ENCODE measurements at regions not wholly inside any gene's neighbourhood (a gene's known extent, or its start where the extent isn't known, plus 50 kb on each side); places are given as distances from the start of the nearest gene placed in this dataset.

- intact Hi-C loops (cut with DNase I) = no loop called here
- Histone ChIP-seq H3K4me3 (ENCODE audit: low read length in 3 of 3) (no peak overlapping the region), H3K27me3 (ENCODE audit: control insufficient read depth, insufficient read depth, low read length) (no peaks in the 10 kb centered on the region), H3K36me3 (ENCODE audit: control insufficient read depth in 2 of 3, insufficient read depth in 3 of 3, low read length in 3 of 3) (no peaks in the 10 kb centered on the region), H3K9ac (ENCODE audit: low read length in 3 of 3) (no peak overlapping the region), H3K9me3 (ENCODE audit: control insufficient read depth in 2 of 3, insufficient read depth in 1 of 3, low read length in 3 of 3) (no peaks in the 10 kb centered on the region), H3K27ac (ENCODE audit: low read depth in 2 of 2, low read length in 2 of 2) (no peak overlapping the region), H3K4me1 (ENCODE audit: control insufficient read depth in 2 of 3, insufficient read depth in 2 of 3, low read depth in 1 of 3, low read length in 3 of 3) (no peaks in the 10 kb centered on the region)
- no peak for DNase-seq
- FAIRE-seq = no peak
- TF ChIP-seq CTCF (IDR thresholded peaks at IDR 0.05; ENCODE audit: borderline replicate concordance, extremely low read depth, insufficient read depth) = no peak
These were observed 312.9 kb downstream of the CDC5L start for GRCh38 chr6:44700422-44700821.

- Histone ChIP-seq H3K36me3 (ENCODE audit: control insufficient read depth in 2 of 3, insufficient read depth in 3 of 3, low read length in 3 of 3) (no peaks in the 10 kb centered on the region), H3K27ac (ENCODE audit: low read depth in 2 of 2, low read length in 2 of 2) (no peak overlapping the region), H3K4me1 (ENCODE audit: control insufficient read depth in 2 of 3, insufficient read depth in 2 of 3, low read depth in 1 of 3, low read length in 3 of 3) (no peaks in the 10 kb centered on the region), H3K27me3 (ENCODE audit: control insufficient read depth, insufficient read depth, low read length) (no peaks in the 10 kb centered on the region), H3K9ac (ENCODE audit: low read length in 3 of 3) (no peak overlapping the region), H3K9me3 (ENCODE audit: control insufficient read depth in 2 of 3, insufficient read depth in 1 of 3, low read length in 3 of 3) (no peaks in the 10 kb centered on the region), H3K4me3 (ENCODE audit: low read length in 3 of 3) (no peak overlapping the region)
- no peak for TF ChIP-seq CTCF (IDR thresholded peaks at IDR 0.05; ENCODE audit: borderline replicate concordance, extremely low read depth, insufficient read depth)
- intact Hi-C loops (cut with DNase I) = no loop called here
- FAIRE-seq = no peak
- no peak for DNase-seq
These were observed 313.6 kb downstream of the CDC5L start for GRCh38 chr6:44701038-44701636.

- Histone ChIP-seq H3K4me3 (ENCODE audit: low read length in 3 of 3) (no peak overlapping the region), H3K4me1 (ENCODE audit: control insufficient read depth in 2 of 3, insufficient read depth in 2 of 3, low read depth in 1 of 3, low read length in 3 of 3) (no peaks in the 10 kb centered on the region), H3K9ac (ENCODE audit: low read length in 3 of 3) (no peak overlapping the region), H3K9me3 (ENCODE audit: control insufficient read depth in 2 of 3, insufficient read depth in 1 of 3, low read length in 3 of 3) (no peaks in the 10 kb centered on the region), H3K27me3 (ENCODE audit: control insufficient read depth, insufficient read depth, low read length) (no peaks in the 10 kb centered on the region), H3K27ac (ENCODE audit: low read depth in 2 of 2, low read length in 2 of 2) (no peak overlapping the region), H3K36me3 (ENCODE audit: control insufficient read depth in 2 of 3, insufficient read depth in 3 of 3, low read length in 3 of 3) (no peaks in the 10 kb centered on the region)
- no peak for DNase-seq
- no peak for FAIRE-seq
- intact Hi-C loops (cut with DNase I) = no loop called here
- no peak for TF ChIP-seq CTCF (IDR thresholded peaks at IDR 0.05; ENCODE audit: borderline replicate concordance, extremely low read depth, insufficient read depth)
These were observed 314.2 kb downstream of the CDC5L start for GRCh38 chr6:44701637-44702101.

GRCh38 chr6:44702292-44702691 lies 314.8 kb downstream of the CDC5L start:
- Histone ChIP-seq H3K9me3 (ENCODE audit: control insufficient read depth in 2 of 3, insufficient read depth in 1 of 3, low read length in 3 of 3) (no peaks in the 10 kb centered on the region), H3K27me3 (ENCODE audit: control insufficient read depth, insufficient read depth, low read length) (no peaks in the 10 kb centered on the region), H3K27ac (ENCODE audit: low read depth in 2 of 2, low read length in 2 of 2) (no peak overlapping the region), H3K4me3 (ENCODE audit: low read length in 3 of 3) (no peak overlapping the region), H3K36me3 (ENCODE audit: control insufficient read depth in 2 of 3, insufficient read depth in 3 of 3, low read length in 3 of 3) (no peaks in the 10 kb centered on the region), H3K4me1 (ENCODE audit: control insufficient read depth in 2 of 3, insufficient read depth in 2 of 3, low read depth in 1 of 3, low read length in 3 of 3) (no peaks in the 10 kb centered on the region), H3K9ac (ENCODE audit: low read length in 3 of 3) (no peak overlapping the region)
- intact Hi-C loops (cut with DNase I) = no loop called here
- DNase-seq = no peak
- TF ChIP-seq CTCF (IDR thresholded peaks at IDR 0.05; ENCODE audit: borderline replicate concordance, extremely low read depth, insufficient read depth) = no peak
- FAIRE-seq = no peak

Data from kidney (tissue), 13 donors.